NOMO-1 treated with DMSO at 0.1 percent for 48 hours (cell line): ENCODE measurements at regions not wholly inside any gene's neighbourhood (a gene's known extent, or its start where the extent isn't known, plus 50 kb on each side); places are given as distances from the start of the nearest gene placed in this dataset.

Experiments
- DNase-seq: peaks from one replicate; lab custom pipeline; 2025; ENCODE audit not compliant: unreplicated experiment; lab: John Stamatoyannopoulos, UW

DNA sequence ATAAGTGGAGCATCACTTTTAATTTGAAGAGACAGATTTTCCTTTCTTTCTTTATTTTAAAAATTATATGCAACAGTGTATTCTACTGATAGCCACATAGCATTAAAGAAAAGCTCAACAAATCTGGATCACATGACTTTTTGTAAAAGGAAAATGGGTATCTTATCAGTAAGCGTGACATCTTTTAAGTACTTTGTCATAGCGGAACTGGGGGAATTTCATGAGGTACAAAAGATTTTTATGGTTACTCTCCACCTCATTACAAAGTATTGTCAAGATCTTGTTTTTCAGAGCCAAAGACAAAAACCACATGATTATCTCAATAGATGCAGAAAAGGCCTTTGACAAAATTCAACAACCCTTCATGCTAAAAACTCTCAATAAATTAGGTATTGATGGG is 219.6 kb upstream of the ZPLD1 start:
- DNase-seq, result no peak

DNA sequence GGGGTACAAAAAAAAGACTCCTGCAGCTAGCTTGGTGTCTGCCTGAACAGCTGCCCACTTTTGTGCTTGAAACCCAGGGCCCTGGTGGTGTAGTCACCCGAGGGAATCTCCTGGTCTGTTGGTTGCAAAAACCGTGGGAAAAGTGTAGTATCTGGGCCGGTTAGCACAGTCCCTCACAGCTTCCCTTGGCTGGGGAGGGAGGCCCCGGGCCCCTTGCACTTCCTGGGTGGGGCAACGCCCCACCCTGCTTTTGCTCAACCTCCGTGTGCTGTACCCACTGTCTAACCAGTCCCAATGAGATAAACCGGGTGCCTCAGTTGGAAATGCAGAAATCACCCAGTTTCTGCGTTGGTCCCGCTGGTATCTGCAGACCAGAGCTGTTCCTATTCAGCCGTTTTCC is 211.7 kb upstream of the ZPLD1 start:
- DNase-seq, result no peak

- peak; percentile 34 for DNase-seq
Measured at GRCh38 chr3:102224171-102224570, 210.6 kb upstream of the ZPLD1 start.

- DNase-seq, result no peak
Measured at GRCh38 chr3:102225005-102225404, 209.8 kb upstream of the ZPLD1 start.

GRCh38 chr3:102225407-102226132 is 209.2 kb upstream of the ZPLD1 start:
- peak; percentile 57 for DNase-seq

DNA sequence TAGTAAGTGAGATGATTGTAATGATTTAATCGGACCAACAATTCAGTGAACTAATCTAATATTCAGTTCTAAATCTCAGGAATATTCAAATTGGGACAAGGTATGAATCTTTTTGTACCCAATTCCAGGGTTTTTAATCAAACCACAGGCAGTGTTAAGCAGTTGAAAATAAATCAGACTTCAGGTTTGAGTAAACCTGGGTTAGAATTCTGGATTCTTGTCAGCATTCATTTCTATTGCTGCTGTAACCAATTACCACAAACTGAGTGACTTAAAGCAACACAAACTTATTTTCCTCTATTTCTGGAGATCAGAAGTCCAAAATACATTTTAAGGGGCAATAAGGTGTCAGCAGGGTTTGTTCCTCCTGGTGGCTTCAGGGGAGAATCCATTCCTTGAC is 208.4 kb upstream of the ZPLD1 start:
- no peak for DNase-seq

GRCh38 chr3:102229062-102229655 is 205.7 kb upstream of the ZPLD1 start:
- peak; percentile 80 for DNase-seq

GRCh38 chr3:102230057-102230456 is 204.8 kb upstream of the ZPLD1 start:
- DNase-seq, result peak; percentile 59

DNA sequence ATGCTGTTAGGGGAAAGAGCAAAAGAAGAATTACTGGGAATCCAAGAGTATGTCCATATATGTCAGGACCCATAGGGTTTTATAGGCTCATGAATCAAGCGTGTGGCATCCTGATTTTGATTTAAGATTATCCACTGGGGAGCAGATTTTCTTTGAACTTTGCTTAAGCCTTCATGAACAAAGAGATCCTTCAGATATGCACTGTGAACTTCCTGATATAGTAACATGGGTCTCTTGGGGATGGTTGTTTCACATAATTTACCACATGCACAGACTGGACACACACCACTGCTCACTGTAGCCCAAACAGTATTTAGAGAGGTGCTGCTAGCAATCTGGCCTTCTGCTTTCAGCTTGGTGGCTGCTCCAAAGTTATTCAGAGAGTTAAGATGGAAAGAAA is 200.9 kb upstream of the ZPLD1 start:
- DNase-seq, result no peak

DNA sequence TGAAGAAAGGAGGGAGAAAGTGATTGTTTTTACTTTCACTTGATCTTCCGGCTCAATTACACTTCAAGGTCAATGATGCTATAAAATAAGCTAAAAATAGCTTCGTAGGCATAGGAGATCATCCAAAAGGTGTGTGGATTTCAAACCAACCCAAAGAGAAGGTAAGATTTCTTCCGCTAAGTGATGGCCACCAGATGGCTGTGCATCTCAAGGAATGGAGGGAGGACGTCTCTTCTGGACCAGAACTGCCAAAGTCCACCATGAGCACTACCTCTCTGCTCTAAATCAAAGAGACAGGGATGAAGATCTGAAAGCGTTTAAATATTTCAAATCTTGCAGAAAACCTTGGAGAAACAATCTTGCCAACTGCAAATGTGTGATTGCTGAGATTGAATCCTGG is 199.1 kb upstream of the ZPLD1 start:
- no peak for DNase-seq

DNA sequence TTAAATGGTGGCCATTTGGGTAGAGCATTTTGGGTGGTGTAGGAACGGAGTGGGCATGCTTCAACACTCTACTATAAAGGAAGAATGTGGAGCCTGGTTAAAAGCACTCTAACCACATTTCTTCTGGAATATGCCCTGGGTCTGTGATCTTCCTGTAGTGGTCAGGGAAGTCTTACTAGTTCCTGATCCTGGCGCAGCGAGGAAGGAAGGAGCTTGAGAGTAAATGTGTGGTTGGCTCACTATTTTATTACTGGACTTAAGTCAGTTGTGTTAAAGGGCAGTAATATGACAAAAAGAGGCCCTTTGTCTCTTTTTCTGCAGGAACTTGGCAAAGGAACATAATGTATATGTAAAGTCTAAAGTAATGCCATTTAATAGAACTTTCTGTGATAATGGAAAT is 197.6 kb upstream of the ZPLD1 start:
- no peak for DNase-seq

GRCh38 chr3:102237838-102238237 is 197.0 kb upstream of the ZPLD1 start:
- DNase-seq, result no peak

DNA sequence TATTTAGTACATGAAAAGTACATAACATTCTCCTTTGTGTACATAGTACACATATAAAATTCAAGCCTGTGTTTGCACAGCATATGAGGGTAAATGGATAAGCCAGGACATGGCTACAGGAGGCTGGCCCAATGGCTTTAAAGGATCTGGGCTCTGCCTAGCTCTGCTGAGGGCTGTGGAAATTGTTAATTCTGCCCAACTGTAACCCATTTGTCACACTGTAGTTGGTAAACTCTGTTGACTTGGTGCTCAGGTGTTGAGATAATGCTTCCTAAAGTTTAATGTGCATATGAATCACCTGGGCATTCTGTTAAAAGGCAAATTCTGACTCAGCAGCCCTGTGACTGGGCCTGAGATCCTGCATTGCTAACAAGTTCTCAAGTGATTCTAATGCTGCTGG is 196.5 kb upstream of the ZPLD1 start:
- no peak for DNase-seq

GRCh38 chr3:102240720-102241119 is 194.1 kb upstream of the ZPLD1 start:
- DNase-seq, result no peak

GRCh38 chr3:102248981-102249705 is 185.7 kb upstream of the ZPLD1 start:
- DNase-seq, result no peak

DNA sequence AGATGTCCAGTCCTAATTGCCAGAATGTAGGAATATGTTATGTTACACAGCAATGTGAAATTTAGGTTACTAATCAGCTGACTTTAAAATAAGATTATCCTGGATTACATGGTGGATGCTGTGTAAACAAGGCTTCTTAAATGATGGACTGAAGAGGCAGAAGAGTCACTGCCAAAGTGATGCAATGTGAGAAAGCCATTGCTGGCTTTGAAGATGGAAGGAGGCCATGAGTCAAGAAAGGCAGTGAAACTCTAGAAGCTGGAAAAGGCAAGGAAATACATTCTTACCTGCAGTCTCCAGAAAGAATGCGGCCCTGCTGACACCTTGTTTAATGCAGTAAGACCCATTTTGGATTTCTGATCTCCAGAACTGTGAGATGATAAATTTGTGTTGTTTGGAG is 179.1 kb upstream of the ZPLD1 start:
- no peak for DNase-seq

- DNase-seq, result no peak
Measured at GRCh38 chr3:102258666-102259227, 176.1 kb upstream of the ZPLD1 start.

DNA sequence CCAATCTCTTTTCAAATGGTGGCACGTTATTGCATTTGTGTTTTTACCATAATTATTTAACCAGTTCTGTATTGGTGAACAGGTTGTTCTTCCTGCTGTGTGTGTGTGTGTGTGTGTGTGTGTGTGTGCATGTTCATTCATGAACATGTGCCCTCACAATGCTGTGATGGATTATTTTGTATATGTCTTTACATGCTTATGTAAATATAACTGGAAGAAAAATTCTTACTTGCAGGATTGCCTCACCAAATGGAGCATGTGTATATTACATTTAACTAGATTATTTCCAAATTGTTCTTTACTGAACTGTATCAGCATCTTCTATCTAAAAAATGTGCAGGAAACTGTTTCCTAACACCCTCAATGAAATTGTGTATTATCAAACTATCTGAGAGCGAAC is 175.2 kb upstream of the ZPLD1 start:
- no peak for DNase-seq

- no peak for DNase-seq
Measured at GRCh38 chr3:102265720-102266119, 169.1 kb upstream of the ZPLD1 start.

- no peak for DNase-seq
Measured at GRCh38 chr3:102269406-102269805, 165.4 kb upstream of the ZPLD1 start.

DNA sequence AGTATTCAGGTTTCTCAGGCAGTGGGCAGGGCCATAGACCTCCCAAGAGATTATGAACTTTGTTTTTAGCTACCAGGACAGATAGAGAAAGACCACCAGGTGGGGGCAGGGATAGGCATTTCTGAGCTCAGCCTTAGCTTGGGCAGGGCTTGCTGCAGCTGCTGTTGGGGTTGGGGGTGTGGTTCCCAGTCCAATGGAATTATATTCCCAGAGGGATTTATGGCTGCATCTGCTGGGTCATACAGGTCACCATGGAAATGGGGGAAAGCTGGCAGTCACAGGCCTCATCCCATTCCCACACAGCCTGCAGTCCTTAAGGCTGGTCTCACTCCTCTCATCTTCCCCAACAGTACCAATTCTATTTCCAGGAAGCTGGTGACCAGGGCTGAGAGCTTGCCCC is 144.6 kb upstream of the ZPLD1 start:
- DNase-seq, result no peak

DNA sequence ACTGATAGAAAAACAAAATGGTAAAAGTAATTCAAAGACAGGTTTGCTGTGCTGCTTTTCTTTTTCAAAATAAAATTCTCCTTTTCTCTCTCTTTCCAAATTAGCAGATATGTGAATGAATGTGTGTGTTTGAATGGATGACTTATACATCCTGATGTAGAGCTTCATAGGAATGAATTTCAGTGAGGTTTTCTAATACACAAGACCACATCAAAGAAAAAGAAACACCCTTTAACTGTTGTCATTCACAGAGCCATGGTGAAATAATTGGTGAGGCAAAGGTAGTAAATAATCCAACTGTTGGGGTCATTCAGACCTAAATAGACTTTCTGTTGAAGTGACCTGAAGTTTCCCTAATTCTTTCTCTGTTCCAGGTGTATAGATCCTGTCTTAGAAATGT is 139.1 kb upstream of the ZPLD1 start:
- DNase-seq, result no peak
